ENCODE measurements at regions not wholly inside any gene's neighbourhood (a gene's known extent, or its start where the extent isn't known, plus 50 kb on each side); places are given as distances from the start of the nearest gene placed in this dataset.
A peak's percentile ranks its signal among the peaks of the same experiment; 100 is the strongest.

- peak; percentile 56; the same call in 1 of the 2 replicates for TF ChIP-seq HNF4G (IDR thresholded peaks at IDR 0.05; ENCODE audit: borderline replicate concordance, low read depth, low read length)
- TF ChIP-seq HNF4G (CRISPR knock-in tag; IDR thresholded peaks at IDR 0.05; ENCODE audit: borderline replicate concordance, low read depth), result 0 out of 2 replicates have a peak, but pooled peaks have one; percentile 32
- TF ChIP-seq CAMTA2 (CRISPR knock-in tag; IDR thresholded peaks at IDR 0.05; ENCODE audit: borderline replicate concordance), result no peak
- TF ChIP-seq AHR (CRISPR knock-in tag; IDR thresholded peaks at IDR 0.05), result no peak
- TF ChIP-seq GABPB1 (CRISPR knock-in tag; IDR thresholded peaks at IDR 0.05), result no peak
- TF ChIP-seq ZNF280D (CRISPR knock-in tag; IDR thresholded peaks at IDR 0.05), result peak; percentile 57; the same call in 1 of the 2 replicates
- peak; percentile 72 for TF ChIP-seq ZFX (CRISPR knock-in tag; IDR thresholded peaks at IDR 0.05; ENCODE audit: low read depth)
- TF ChIP-seq, protein P1, sequence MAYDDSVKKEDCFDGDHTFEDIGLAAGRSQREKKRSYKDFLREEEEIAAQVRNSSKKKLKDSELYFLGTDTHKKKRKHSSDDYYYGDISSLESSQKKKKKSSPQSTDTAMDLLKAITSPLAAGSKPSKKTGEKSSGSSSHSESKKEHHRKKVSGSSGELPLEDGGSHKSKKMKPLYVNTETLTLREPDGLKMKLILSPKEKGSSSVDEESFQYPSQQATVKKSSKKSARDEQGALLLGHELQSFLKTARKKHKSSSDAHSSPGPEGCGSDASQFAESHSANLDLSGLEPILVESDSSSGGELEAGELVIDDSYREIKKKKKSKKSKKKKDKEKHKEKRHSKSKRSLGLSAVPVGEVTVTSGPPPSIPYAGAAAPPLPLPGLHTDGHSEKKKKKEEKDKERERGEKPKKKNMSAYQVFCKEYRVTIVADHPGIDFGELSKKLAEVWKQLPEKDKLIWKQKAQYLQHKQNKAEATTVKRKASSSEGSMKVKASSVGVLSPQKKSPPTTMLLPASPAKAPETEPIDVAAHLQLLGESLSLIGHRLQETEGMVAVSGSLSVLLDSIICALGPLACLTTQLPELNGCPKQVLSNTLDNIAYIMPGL (CRISPR knock-in tag; IDR thresholded peaks at IDR 0.05; ENCODE audit: borderline replicate concordance in 1 of 2, low read depth in 1 of 2), result peak in 1 of 2 experiments; percentile 13; a peak in 1 of 4 replicates
- TF ChIP-seq RAD21 (CRISPR knock-in tag; IDR thresholded peaks at IDR 0.05), result 0 out of 2 replicates have a peak, but pooled peaks have one; percentile 22
- TF ChIP-seq FOXA3 (CRISPR knock-in tag; IDR thresholded peaks at IDR 0.05), result peak; percentile 46
- peak; percentile 80 for TF ChIP-seq HNF4A (CRISPR knock-in tag; IDR thresholded peaks at IDR 0.05)
- TF ChIP-seq ZNF335 (CRISPR knock-in tag; IDR thresholded peaks at IDR 0.05), result no peak
- TF ChIP-seq PITX1 (CRISPR knock-in tag; IDR thresholded peaks at IDR 0.05), result no peak
- peak; percentile 67; the same call in 1 of the 2 replicates for TF ChIP-seq DNMT1 (CRISPR knock-in tag; IDR thresholded peaks at IDR 0.05)
- no peak for TF ChIP-seq TAF15 (IDR thresholded peaks at IDR 0.05; ENCODE audit: low read depth, low read length, poor library complexity, severe bottlenecking)
- TF ChIP-seq ZNF292 (CRISPR knock-in tag; IDR thresholded peaks at IDR 0.05; ENCODE audit: borderline replicate concordance, low read depth), result peak; percentile 70; the same call in 1 of the 2 replicates
- no peak for TF ChIP-seq NR2F6 (IDR thresholded peaks at IDR 0.05)
- TF ChIP-seq NR2F6 (CRISPR knock-in tag; IDR thresholded peaks at IDR 0.05), result peak; percentile 44; the same call in 1 of the 2 replicates
- TF ChIP-seq TEAD3 (CRISPR knock-in tag; optimal IDR thresholded peaks at IDR 0.05; ENCODE audit: borderline replicate concordance), result peak; percentile 46
- TF ChIP-seq CREBL2 (CRISPR knock-in tag; IDR thresholded peaks at IDR 0.05; ENCODE audit: borderline replicate concordance), result no peak
- 0 out of 2 replicates have a peak, but pooled peaks have one; percentile 71 for TF ChIP-seq ZNF572 (CRISPR knock-in tag; IDR thresholded peaks at IDR 0.05)
- TF ChIP-seq ZNF781 (CRISPR knock-in tag; IDR thresholded peaks at IDR 0.05; ENCODE audit: borderline replicate concordance, not compliant biosample characterization), result peak; percentile 61
- TF ChIP-seq AGO2 (optimal IDR thresholded peaks at IDR 0.05; ENCODE audit: low read depth, low read length), result peak; percentile 23
- TF ChIP-seq ZNF552 (CRISPR knock-in tag; IDR thresholded peaks at IDR 0.05; ENCODE audit: borderline replicate concordance), result 0 out of 2 replicates have a peak, but pooled peaks have one; percentile 60
Measured at GRCh38 chr2:20532634-20533437, 86.0 kb downstream of the RHOB start (continued).

Measured in HepG2 (cell line).